ENCODE measurements at regions not wholly inside any gene's neighbourhood (a gene's known extent, or its start where the extent isn't known, plus 50 kb on each side); places are given as distances from the start of the nearest gene placed in this dataset.
"Not testable (repeated sequence)": the region's sequence is repeated elsewhere in the genome, so short reads cannot be mapped to it uniquely, and the experiment has no call there.

- TF ChIP-seq GATA1 (IDR thresholded peaks at IDR 0.05; ENCODE audit: low read depth, low read length): no peak
- DNase-seq: no peak
Measured at GRCh38 chr13:63308549-63309165, 1893.0 kb upstream of the PCDH20 start.

DNA sequence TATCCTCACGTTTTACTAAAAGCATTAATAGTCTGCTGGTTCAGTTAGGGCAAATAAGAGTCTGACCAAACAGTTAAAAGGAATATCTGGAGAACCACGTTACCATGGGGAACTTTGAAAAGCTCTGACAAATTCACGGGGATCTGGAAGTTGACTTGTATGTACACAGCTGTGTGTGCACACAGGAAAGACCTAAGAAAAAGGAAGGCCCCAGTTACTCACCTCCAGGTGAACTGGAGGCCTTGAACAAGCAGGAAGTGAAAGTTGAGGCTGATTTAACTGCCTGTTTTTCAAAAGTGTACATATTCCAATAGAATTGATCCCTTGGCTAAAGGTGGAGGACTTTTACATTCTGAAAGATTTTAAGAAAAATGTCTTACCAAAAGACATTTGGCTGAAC, 1891.6 kb upstream of the PCDH20 start:
- TF ChIP-seq GATA1 (IDR thresholded peaks at IDR 0.05; ENCODE audit: low read depth, low read length): no peak
- TF ChIP-seq POLR2A (IDR thresholded peaks at IDR 0.05; ENCODE audit: low read length): no peak
- DNase-seq: no peak

GRCh38 chr13:63305641-63306133, 1890.0 kb upstream of the PCDH20 start:
- no peak for TF ChIP-seq POLR2A (IDR thresholded peaks at IDR 0.05; ENCODE audit: low read length)
- no peak for TF ChIP-seq GATA1 (IDR thresholded peaks at IDR 0.05; ENCODE audit: low read depth, low read length)
- DNase-seq: no peak

DNA sequence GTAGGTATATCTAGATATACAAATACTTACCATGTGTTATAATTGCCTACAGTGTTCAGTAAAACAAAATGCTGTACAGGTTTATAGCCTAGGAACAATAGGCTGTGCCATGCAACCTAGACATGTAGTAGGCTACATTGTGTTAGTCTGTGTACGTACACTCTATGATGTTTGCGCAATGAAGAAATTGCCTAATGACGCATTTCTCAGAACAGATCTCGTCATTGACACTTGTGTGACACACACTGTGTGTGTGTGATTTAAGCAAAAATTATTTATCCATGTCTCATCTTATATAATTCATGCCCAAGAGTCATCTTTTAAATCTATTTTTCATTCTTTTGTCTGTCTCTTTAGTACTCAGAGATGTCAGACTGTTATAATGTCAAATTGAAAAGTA, 1888.8 kb upstream of the PCDH20 start:
- TF ChIP-seq POLR2A (IDR thresholded peaks at IDR 0.05; ENCODE audit: low read length) (no peak), GATA1 (IDR thresholded peaks at IDR 0.05; ENCODE audit: low read depth, low read length) (no peak)
- DNase-seq: no peak

GRCh38 chr13:63299866-63300394, 1884.3 kb upstream of the PCDH20 start:
- TF ChIP-seq POLR2A (IDR thresholded peaks at IDR 0.05; ENCODE audit: low read length) (no peak), GATA1 (IDR thresholded peaks at IDR 0.05; ENCODE audit: low read depth, low read length) (no peak)
- no peak for DNase-seq

GRCh38 chr13:63297163-63297562, 1881.5 kb upstream of the PCDH20 start:
- DNase-seq: no peak
- TF ChIP-seq GATA1 (IDR thresholded peaks at IDR 0.05; ENCODE audit: low read depth, low read length) (no peak), POLR2A (IDR thresholded peaks at IDR 0.05; ENCODE audit: low read length) (no peak)

- DNase-seq: no peak
- TF ChIP-seq POLR2A (IDR thresholded peaks at IDR 0.05; ENCODE audit: low read length) (no peak), GATA1 (IDR thresholded peaks at IDR 0.05; ENCODE audit: low read depth, low read length) (no peak)
Measured at GRCh38 chr13:63291701-63292100, 1876.1 kb upstream of the PCDH20 start.

- no peak for DNase-seq
- TF ChIP-seq POLR2A (IDR thresholded peaks at IDR 0.05; ENCODE audit: low read length) (no peak), GATA1 (IDR thresholded peaks at IDR 0.05; ENCODE audit: low read depth, low read length) (no peak)
Measured at GRCh38 chr13:63288576-63288975, 1872.9 kb upstream of the PCDH20 start.

DNA sequence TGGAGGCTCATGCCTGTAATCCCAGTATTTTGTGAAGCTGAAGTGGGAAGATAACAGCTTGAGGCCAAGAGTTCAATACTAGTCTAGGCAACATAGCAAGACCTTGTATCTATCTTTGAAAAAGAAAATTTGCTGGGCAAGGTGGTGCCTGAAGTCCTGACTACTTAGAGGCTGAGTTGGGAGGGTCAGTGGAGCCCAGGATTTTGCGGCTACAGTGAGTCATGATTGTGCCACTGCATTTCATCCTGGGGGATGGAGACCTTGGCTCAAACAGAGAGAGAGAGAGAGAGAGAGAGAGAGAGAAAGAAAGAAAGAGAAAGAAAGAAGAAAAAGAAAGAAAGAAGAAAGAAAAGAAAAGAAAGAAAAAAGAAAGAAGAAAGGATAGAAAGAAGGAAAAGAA, 1872.3 kb upstream of the PCDH20 start:
- DNase-seq: no peak
- TF ChIP-seq POLR2A (IDR thresholded peaks at IDR 0.05; ENCODE audit: low read length): no peak
- no peak for TF ChIP-seq GATA1 (IDR thresholded peaks at IDR 0.05; ENCODE audit: low read depth, low read length)

GRCh38 chr13:63285426-63285825, 1869.8 kb upstream of the PCDH20 start:
- DNase-seq: no peak
- TF ChIP-seq POLR2A (IDR thresholded peaks at IDR 0.05; ENCODE audit: low read length) (no peak), GATA1 (IDR thresholded peaks at IDR 0.05; ENCODE audit: low read depth, low read length) (no peak)

- DNase-seq: no peak
- TF ChIP-seq GATA1 (IDR thresholded peaks at IDR 0.05; ENCODE audit: low read depth, low read length) (no peak), POLR2A (IDR thresholded peaks at IDR 0.05; ENCODE audit: low read length) (no peak)
Measured at GRCh38 chr13:63279136-63279535, 1863.5 kb upstream of the PCDH20 start.

GRCh38 chr13:63274772-63275171, 1859.1 kb upstream of the PCDH20 start:
- no peak for DNase-seq
- TF ChIP-seq GATA1 (IDR thresholded peaks at IDR 0.05; ENCODE audit: low read depth, low read length) (no peak), POLR2A (IDR thresholded peaks at IDR 0.05; ENCODE audit: low read length) (no peak)

GRCh38 chr13:63249411-63250187, 1834.0 kb upstream of the PCDH20 start:
- TF ChIP-seq POLR2A (IDR thresholded peaks at IDR 0.05; ENCODE audit: low read length) (no peak), GATA1 (IDR thresholded peaks at IDR 0.05; ENCODE audit: low read depth, low read length) (no peak)
- no peak for DNase-seq

- not testable (repeated sequence) for DNase-seq
Measured at GRCh38 chr13:63236667-63237396, 1821.2 kb upstream of the PCDH20 start.

DNA sequence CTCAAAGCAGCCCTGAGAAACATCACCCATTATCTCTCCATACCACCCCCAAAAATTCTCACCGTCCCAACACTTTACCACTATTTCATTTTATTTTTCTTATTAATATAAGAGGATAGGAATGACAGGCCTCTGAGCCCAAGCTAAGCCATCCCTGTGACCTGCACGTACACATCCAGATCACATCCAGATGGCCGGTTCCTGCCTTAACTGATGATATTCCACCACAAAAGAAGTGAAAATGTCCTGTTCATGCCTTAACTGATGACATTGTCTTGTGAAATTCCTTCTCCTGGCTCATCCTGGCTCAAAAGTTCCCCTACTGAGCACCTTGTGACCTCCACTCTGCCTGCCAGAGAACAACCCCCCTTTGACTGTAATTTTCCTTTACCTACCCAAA, 1802.9 kb upstream of the PCDH20 start:
- not testable (repeated sequence) for DNase-seq
